ENCODE measurements at regions not wholly inside any gene's neighbourhood (a gene's known extent, or its start where the extent isn't known, plus 50 kb on each side); places are given as distances from the start of the nearest gene placed in this dataset.

- TF ChIP-seq, protein P1, sequence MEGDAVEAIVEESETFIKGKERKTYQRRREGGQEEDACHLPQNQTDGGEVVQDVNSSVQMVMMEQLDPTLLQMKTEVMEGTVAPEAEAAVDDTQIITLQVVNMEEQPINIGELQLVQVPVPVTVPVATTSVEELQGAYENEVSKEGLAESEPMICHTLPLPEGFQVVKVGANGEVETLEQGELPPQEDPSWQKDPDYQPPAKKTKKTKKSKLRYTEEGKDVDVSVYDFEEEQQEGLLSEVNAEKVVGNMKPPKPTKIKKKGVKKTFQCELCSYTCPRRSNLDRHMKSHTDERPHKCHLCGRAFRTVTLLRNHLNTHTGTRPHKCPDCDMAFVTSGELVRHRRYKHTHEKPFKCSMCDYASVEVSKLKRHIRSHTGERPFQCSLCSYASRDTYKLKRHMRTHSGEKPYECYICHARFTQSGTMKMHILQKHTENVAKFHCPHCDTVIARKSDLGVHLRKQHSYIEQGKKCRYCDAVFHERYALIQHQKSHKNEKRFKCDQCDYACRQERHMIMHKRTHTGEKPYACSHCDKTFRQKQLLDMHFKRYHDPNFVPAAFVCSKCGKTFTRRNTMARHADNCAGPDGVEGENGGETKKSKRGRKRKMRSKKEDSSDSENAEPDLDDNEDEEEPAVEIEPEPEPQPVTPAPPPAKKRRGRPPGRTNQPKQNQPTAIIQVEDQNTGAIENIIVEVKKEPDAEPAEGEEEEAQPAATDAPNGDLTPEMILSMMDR (IDR thresholded peaks at IDR 0.05) = no peak
- TF ChIP-seq POLR2A (IDR thresholded peaks at IDR 0.05) = no peak
These were observed 343.4 kb upstream of the PAPPA start for GRCh38 chr9:115810166-115810565.

Measured in prostate gland (tissue), 2 donors.